ENCODE measurements at regions not wholly inside any gene's neighbourhood (a gene's known extent, or its start where the extent isn't known, plus 50 kb on each side); places are given as distances from the start of the nearest gene placed in this dataset.
"Not testable (repeated sequence)": the region's sequence is repeated elsewhere in the genome, so short reads cannot be mapped to it uniquely, and the experiment has no call there.

DNA sequence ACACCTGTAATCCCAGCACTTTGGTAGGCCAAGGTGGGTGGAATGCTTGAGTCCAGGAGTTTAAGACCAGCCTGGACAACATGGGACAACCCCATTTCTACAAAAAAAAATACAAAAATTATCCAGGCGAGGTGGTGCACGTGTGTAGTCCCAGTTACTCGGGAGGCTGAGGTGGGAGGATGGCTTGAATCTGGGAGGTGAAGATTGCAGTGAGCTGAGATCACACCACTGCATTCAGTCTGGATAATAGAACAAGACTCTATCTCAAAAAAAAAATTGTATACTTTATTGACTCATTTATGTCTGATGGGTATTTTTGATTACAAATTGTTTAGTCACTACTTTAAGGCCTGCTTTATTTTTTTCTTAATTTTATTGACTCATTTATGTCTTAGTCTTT lies 56.0 kb upstream of the PROP1 start:
- not testable (repeated sequence) for TF ChIP-seq POLR2A, CTCF, EP300 (IDR thresholded peaks at IDR 0.05)
